HEK293 (cell line): ENCODE measurements at regions not wholly inside any gene's neighbourhood (a gene's known extent, or its start where the extent isn't known, plus 50 kb on each side); places are given as distances from the start of the nearest gene placed in this dataset.

Experiments
- GLI4 ChIP-seq: fragments of 450-650 bp; formaldehyde crosslinking; IDR thresholded peaks from 2 replicates; pipeline ENCODE4 v1.5.1; 2016; ENCODE audit warnings: missing biosample characterization, missing genetic modification characterization
- KLF10 ChIP-seq: fragments of 450-650 bp; IDR thresholded peaks from 2 replicates; pipeline ENCODE4 v1.5.1; 2018; ENCODE audit warnings: missing biosample characterization, mild to moderate bottlenecking, missing genetic modification characterization
- PBX3 ChIP-seq: sonication (generic); formaldehyde crosslinking; IDR thresholded peaks from 2 replicates; pipeline ENCODE4 v1.8.1; 2022; ENCODE audit warnings: mild to moderate bottlenecking, moderate library complexity, missing genetic modification reagents
- REST ChIP-seq: fragments of 450-650 bp; formaldehyde crosslinking; IDR thresholded peaks from 2 replicates; pipeline ENCODE4 v1.5.1; 2016; ENCODE audit warnings: missing biosample characterization, missing genetic modification characterization
- YY1 ChIP-seq: fragments of 450-650 bp; formaldehyde crosslinking; IDR thresholded peaks from 2 replicates; pipeline ENCODE4 v1.5.1; 2018; ENCODE audit warnings: missing biosample characterization, missing genetic modification characterization
- ZNF10 ChIP-seq: fragments of 450-650 bp; formaldehyde crosslinking; IDR thresholded peaks from 2 replicates; pipeline ENCODE4 v1.5.1; 2017; ENCODE audit warnings: missing biosample characterization, missing genetic modification characterization
- ZNF280C ChIP-seq: fragments of 450-650 bp; formaldehyde crosslinking; IDR thresholded peaks from 2 replicates; pipeline ENCODE4 v1.5.1; 2016; ENCODE audit warnings: missing biosample characterization, missing genetic modification characterization
- ZNF843 ChIP-seq: fragments of 450-650 bp; formaldehyde crosslinking; IDR thresholded peaks from 2 replicates; pipeline ENCODE4 v1.5.1; 2016; ENCODE audit warnings: missing biosample characterization, missing genetic modification characterization
- TF ChIP-seq, protein P1 (sequence below): fragments of 450-650 bp; formaldehyde crosslinking; IDR thresholded peaks from 2 replicates; pipeline ENCODE4 v1.5.1; 2016; ENCODE audit warnings: missing biosample characterization, missing genetic modification characterization
- TF ChIP-seq, protein P2 (sequence below): fragments of 450-650 bp; formaldehyde crosslinking; IDR thresholded peaks from 2 replicates; pipeline ENCODE4 v1.5.1; 2016; ENCODE audit warnings: missing biosample characterization, missing genetic modification characterization, low read depth
- TF ChIP-seq, protein P3 (sequence below): fragments of 450-650 bp; formaldehyde crosslinking; conservative IDR thresholded peaks from 2 replicates; pipeline ENCODE4 v1.5.1; 2016; ENCODE audit warnings: low read depth, missing biosample characterization, missing genetic modification characterization

DNA sequence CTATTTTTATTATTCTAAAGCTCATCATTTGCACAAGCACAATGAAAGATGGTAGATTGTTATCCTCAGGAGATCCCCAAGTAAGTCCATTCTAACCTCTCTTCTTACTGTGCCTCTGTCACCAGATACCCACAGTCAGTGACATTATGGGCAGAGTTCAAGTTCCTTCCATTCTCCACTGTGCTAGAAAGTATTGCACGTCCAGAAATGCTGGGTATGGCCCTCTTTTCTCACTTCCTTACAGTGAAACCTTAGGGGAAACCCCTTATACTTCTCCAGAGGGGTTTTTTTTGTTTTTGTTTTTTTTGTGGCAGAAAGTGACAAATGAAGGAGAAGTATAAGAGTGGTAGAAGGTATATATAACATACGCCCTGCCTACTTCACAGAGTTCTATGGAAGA is 102.9 kb downstream of the DIO2 start:
- TF ChIP-seq PBX3 (CRISPR knock-in tag) (no peak), ZNF843 (no peak), KLF10 (tag by site-specific recombination) (no peak), ZNF10 (tag by site-specific recombination) (no peak), GLI4 (no peak), ZNF280C (tag by site-specific recombination) (no peak), YY1 (tag by site-specific recombination) (no peak), REST (tag by site-specific recombination) (no peak)
- TF ChIP-seq, protein P1, sequence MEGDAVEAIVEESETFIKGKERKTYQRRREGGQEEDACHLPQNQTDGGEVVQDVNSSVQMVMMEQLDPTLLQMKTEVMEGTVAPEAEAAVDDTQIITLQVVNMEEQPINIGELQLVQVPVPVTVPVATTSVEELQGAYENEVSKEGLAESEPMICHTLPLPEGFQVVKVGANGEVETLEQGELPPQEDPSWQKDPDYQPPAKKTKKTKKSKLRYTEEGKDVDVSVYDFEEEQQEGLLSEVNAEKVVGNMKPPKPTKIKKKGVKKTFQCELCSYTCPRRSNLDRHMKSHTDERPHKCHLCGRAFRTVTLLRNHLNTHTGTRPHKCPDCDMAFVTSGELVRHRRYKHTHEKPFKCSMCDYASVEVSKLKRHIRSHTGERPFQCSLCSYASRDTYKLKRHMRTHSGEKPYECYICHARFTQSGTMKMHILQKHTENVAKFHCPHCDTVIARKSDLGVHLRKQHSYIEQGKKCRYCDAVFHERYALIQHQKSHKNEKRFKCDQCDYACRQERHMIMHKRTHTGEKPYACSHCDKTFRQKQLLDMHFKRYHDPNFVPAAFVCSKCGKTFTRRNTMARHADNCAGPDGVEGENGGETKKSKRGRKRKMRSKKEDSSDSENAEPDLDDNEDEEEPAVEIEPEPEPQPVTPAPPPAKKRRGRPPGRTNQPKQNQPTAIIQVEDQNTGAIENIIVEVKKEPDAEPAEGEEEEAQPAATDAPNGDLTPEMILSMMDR, result no peak
- TF ChIP-seq, protein P2, sequence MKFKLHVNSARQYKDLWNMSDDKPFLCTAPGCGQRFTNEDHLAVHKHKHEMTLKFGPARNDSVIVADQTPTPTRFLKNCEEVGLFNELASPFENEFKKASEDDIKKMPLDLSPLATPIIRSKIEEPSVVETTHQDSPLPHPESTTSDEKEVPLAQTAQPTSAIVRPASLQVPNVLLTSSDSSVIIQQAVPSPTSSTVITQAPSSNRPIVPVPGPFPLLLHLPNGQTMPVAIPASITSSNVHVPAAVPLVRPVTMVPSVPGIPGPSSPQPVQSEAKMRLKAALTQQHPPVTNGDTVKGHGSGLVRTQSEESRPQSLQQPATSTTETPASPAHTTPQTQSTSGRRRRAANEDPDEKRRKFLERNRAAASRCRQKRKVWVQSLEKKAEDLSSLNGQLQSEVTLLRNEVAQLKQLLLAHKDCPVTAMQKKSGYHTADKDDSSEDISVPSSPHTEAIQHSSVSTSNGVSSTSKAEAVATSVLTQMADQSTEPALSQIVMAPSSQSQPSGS (tag by site-specific recombination), result no peak
- TF ChIP-seq, protein P3, sequence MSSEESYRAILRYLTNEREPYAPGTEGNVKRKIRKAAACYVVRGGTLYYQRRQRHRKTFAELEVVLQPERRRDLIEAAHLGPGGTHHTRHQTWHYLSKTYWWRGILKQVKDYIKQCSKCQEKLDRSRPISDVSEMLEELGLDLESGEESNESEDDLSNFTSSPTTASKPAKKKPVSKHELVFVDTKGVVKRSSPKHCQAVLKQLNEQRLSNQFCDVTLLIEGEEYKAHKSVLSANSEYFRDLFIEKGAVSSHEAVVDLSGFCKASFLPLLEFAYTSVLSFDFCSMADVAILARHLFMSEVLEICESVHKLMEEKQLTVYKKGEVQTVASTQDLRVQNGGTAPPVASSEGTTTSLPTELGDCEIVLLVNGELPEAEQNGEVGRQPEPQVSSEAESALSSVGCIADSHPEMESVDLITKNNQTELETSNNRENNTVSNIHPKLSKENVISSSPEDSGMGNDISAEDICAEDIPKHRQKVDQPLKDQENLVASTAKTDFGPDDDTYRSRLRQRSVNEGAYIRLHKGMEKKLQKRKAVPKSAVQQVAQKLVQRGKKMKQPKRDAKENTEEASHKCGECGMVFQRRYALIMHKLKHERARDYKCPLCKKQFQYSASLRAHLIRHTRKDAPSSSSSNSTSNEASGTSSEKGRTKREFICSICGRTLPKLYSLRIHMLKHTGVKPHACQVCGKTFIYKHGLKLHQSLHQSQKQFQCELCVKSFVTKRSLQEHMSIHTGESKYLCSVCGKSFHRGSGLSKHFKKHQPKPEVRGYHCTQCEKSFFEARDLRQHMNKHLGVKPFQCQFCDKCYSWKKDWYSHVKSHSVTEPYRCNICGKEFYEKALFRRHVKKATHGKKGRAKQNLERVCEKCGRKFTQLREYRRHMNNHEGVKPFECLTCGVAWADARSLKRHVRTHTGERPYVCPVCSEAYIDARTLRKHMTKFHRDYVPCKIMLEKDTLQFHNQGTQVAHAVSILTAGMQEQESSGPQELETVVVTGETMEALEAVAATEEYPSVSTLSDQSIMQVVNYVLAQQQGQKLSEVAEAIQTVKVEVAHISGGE (tag by site-specific recombination), result no peak
